Fibroblast of lung (primary cell): ENCODE measurements at regions not wholly inside any gene's neighbourhood (a gene's known extent, or its start where the extent isn't known, plus 50 kb on each side); places are given as distances from the start of the nearest gene placed in this dataset.

Experiments
- DNase-seq, 2 donors: peaks; one replicate each; pipeline versions ENCODE4 v3.0.0 to v3.0.0-alpha.2; 2010; ENCODE audit warnings: low read depth in 2 of 2
- H2AFZ ChIP-seq: 2 replicates; pipeline ENCODE4 v1.5.1; 2012; ENCODE audit warnings: low read length, control low read depth, inconsistent platforms
- H3K27ac ChIP-seq: 2 replicates; pipeline ENCODE4 v1.5.1; 2011; ENCODE audit warnings: low read length, control low read depth; ENCODE audit not compliant: insufficient read depth
- H3K27me3 ChIP-seq: 2 replicates; pipeline ENCODE4 v1.5.1; 2011; ENCODE audit warnings: mild to moderate bottlenecking, low read length; ENCODE audit not compliant: control insufficient read depth, insufficient read depth
- H3K36me3 ChIP-seq: 2 replicates; pipeline ENCODE4 v1.5.1; 2011; ENCODE audit warnings: low read length; ENCODE audit not compliant: control insufficient read depth, insufficient read depth
- H3K4me1 ChIP-seq: 2 replicates; pipeline ENCODE4 v1.5.1; 2011; ENCODE audit warnings: low read length; ENCODE audit not compliant: control insufficient read depth, insufficient read depth; ENCODE audit errors: extremely low read depth
- H3K4me2 ChIP-seq: 2 replicates; pipeline ENCODE4 v1.5.1; 2011; ENCODE audit warnings: low read length, control low read depth; ENCODE audit not compliant: insufficient read depth; ENCODE audit errors: extremely low read depth
- H3K4me3 ChIP-seq, 4 experiments: fragments of 200-600 bp in 1 of 4; sonication (generic) in 1 of 4; replicated peaks in 1 of 4; 2 replicates each; pipeline ENCODE4 v1.5.1; 2011 to 2016; ENCODE audit warnings: low read length in 4 of 4, low read depth in 3 of 4, mild to moderate bottlenecking in 3 of 4, control low read depth in 2 of 4, inconsistent platforms in 1 of 4, mixed read lengths in 1 of 4; ENCODE audit not compliant: insufficient read depth in 1 of 4; ENCODE audit errors: control extremely low read depth in 1 of 4
- H3K79me2 ChIP-seq: 2 replicates; pipeline ENCODE4 v1.5.1; 2012; ENCODE audit warnings: mild to moderate bottlenecking, low read length, inconsistent platforms; ENCODE audit not compliant: control insufficient read depth, insufficient read depth
- H3K9ac ChIP-seq: 2 replicates; pipeline ENCODE4 v1.5.1; 2011; ENCODE audit warnings: mild to moderate bottlenecking, low read length, control low read depth; ENCODE audit not compliant: insufficient read depth
- H3K9me3 ChIP-seq: 2 replicates; pipeline ENCODE4 v1.5.1; 2012; ENCODE audit warnings: low read depth, low read length; ENCODE audit not compliant: control insufficient read depth, insufficient read depth
- H4K20me1 ChIP-seq: 2 replicates; pipeline ENCODE4 v1.5.1; 2011; ENCODE audit warnings: low read length; ENCODE audit not compliant: control insufficient read depth, insufficient read depth; ENCODE audit errors: extremely low read depth
- EZH2 ChIP-seq: IDR thresholded peaks from 2 replicates; pipeline ENCODE4 v1.5.1; 2012; ENCODE audit warnings: low read length, control low read depth, mild to moderate bottlenecking; ENCODE audit errors: missing control alignments
- TF ChIP-seq, protein P1 (sequence below), 2 donors: IDR thresholded peaks in 1 of 2; conservative IDR thresholded peaks in 1 of 2; 1 replicate in 1 of 2; 2 replicates in 1 of 2; pipeline ENCODE4 v1.5.1; 2011 to 2012; ENCODE audit warnings: low read length in 2 of 2, control low read depth in 1 of 2, inconsistent platforms in 1 of 2, low read depth in 1 of 2, mild to moderate bottlenecking in 1 of 2

DNA sequence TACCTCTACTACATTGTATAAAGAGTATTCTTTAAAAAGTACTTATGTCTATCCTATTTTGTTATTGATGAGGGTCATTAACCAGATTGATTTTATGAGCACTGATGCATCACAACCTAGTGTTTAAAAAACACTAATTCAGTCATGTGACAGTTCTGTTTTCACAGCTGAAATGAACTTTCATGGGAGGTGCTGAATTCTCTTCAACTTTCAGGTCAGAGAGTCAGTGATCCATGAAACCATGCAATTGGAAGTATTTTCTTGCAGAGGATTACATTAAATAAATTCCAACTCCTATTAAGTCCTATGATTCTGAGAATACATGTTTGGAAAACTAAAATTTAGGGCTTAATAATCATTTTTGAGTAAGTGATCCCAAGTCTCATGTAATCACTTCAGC, 889.4 kb downstream of the KCNA4 start:
- H3K36me3 ChIP-seq = no peaks in the 10 kb centered on the region
- no peak overlapping the region for H3K4me2 ChIP-seq
- no peak overlapping the region for H3K27ac ChIP-seq
- TF ChIP-seq, protein P1, sequence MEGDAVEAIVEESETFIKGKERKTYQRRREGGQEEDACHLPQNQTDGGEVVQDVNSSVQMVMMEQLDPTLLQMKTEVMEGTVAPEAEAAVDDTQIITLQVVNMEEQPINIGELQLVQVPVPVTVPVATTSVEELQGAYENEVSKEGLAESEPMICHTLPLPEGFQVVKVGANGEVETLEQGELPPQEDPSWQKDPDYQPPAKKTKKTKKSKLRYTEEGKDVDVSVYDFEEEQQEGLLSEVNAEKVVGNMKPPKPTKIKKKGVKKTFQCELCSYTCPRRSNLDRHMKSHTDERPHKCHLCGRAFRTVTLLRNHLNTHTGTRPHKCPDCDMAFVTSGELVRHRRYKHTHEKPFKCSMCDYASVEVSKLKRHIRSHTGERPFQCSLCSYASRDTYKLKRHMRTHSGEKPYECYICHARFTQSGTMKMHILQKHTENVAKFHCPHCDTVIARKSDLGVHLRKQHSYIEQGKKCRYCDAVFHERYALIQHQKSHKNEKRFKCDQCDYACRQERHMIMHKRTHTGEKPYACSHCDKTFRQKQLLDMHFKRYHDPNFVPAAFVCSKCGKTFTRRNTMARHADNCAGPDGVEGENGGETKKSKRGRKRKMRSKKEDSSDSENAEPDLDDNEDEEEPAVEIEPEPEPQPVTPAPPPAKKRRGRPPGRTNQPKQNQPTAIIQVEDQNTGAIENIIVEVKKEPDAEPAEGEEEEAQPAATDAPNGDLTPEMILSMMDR (conservative IDR thresholded peaks at IDR 0.05 in 1 of 2, IDR thresholded peaks at IDR 0.05 in 1 of 2; ENCODE audit: low read depth in 1 of 2, low read length in 2 of 2) = no peak
- TF ChIP-seq EZH2 = no peak
- no peak overlapping the region for H3K9ac ChIP-seq
- no peak overlapping the region for H3K4me3 ChIP-seq
- H3K79me2 ChIP-seq = no peaks in the 10 kb centered on the region
- H4K20me1 ChIP-seq = no peaks in the 10 kb centered on the region
- no peaks in the 10 kb centered on the region for H3K27me3 ChIP-seq
- peak in 1 of 2 donors; percentile 25 for DNase-seq
- no peaks in the 10 kb centered on the region for H3K9me3 ChIP-seq
- no peaks in the 10 kb centered on the region for H3K4me1 ChIP-seq
- H2AFZ ChIP-seq = no peak overlapping the region

DNA sequence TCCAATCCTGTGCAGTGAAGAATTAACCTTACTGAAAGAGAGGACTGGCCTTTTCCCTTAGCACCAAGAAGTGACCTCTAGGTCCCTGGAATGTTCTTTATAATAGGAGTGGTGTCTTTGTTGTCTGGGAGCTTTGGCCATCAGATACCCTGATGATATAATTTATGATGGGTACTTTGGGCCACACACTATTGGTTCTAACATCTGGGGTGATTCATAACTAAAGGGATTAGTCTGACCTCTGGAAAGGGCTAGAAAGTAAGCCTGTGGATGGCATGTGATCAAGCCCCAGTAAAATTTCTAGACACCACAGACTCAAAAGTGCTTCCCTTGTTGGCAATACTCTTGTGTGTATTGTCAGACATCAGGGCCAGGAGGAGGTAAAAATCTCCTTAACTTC, 891.2 kb downstream of the KCNA4 start:
- TF ChIP-seq, protein P1 (conservative IDR thresholded peaks at IDR 0.05 in 1 of 2, IDR thresholded peaks at IDR 0.05 in 1 of 2; ENCODE audit: low read depth in 1 of 2, low read length in 2 of 2) = no peak
- TF ChIP-seq EZH2 = no peak
- Histone ChIP-seq H3K4me2 (no peak overlapping the region), H3K79me2 (no peaks in the 10 kb centered on the region), H3K36me3 (no peaks in the 10 kb centered on the region), H2AFZ (no peak overlapping the region), H3K9ac (no peak overlapping the region), H3K27ac (no peak overlapping the region), H4K20me1 (no peaks in the 10 kb centered on the region), H3K27me3 (no peaks in the 10 kb centered on the region), H3K4me1 (no peaks in the 10 kb centered on the region), H3K9me3 (no peaks in the 10 kb centered on the region), H3K4me3 (no peak overlapping the region)
- no peak for DNase-seq

GRCh38 chr11:29124470-29124869, 892.4 kb downstream of the KCNA4 start:
- no peaks in the 10 kb centered on the region for H3K4me1 ChIP-seq
- H3K79me2 ChIP-seq = no peaks in the 10 kb centered on the region
- peak in 1 of 2 donors; percentile 23 for DNase-seq
- H3K27me3 ChIP-seq = no peaks in the 10 kb centered on the region
- no peak overlapping the region for H2AFZ ChIP-seq
- no peaks in the 10 kb centered on the region for H4K20me1 ChIP-seq
- H3K4me3 ChIP-seq = no peak overlapping the region
- no peaks in the 10 kb centered on the region for H3K36me3 ChIP-seq
- no peak overlapping the region for H3K9ac ChIP-seq
- TF ChIP-seq EZH2 = no peak
- TF ChIP-seq, protein P1 (conservative IDR thresholded peaks at IDR 0.05 in 1 of 2, IDR thresholded peaks at IDR 0.05 in 1 of 2; ENCODE audit: low read depth in 1 of 2, low read length in 2 of 2) = no peak
- H3K9me3 ChIP-seq = no peaks in the 10 kb centered on the region
- H3K27ac ChIP-seq = no peak overlapping the region
- H3K4me2 ChIP-seq = no peak overlapping the region
